Activated naive CD4-positive, alpha-beta T cell treated with anti-CD3 and anti-CD28 coated beads, Interleukin-2, amount 10 ng/mL, durations not matched to agents 7 days and 5 days (primary cell): ENCODE measurements at regions not wholly inside any gene's neighbourhood (a gene's known extent, or its start where the extent isn't known, plus 50 kb on each side); places are given as distances from the start of the nearest gene placed in this dataset.

Source experiments
- CTCF ChIA-PET: fragments of 350-600 bp; sonication (Branson Sonifier 250); formaldehyde crosslinking; loops from one replicate; lab custom pipeline; 2021; ENCODE audit warnings: antibody characterized with exemption; lab: Charles Lee
- DNase-seq: peaks from one replicate; pipeline ENCODE4 v3.0.0-alpha.2; 2020
- H3K27ac Mint-ChIP-seq: one replicate; pipeline ENCODE4 v1.8.0; 2021; ENCODE audit warnings: mild to moderate bottlenecking, moderate library complexity, mixed read lengths
- H3K27me3 Mint-ChIP-seq: one replicate; pipeline ENCODE4 v1.8.0; 2021; ENCODE audit warnings: mild to moderate bottlenecking, mixed read lengths
- H3K36me3 Mint-ChIP-seq: one replicate; pipeline ENCODE4 v1.8.0; 2021; ENCODE audit warnings: mixed read lengths
- H3K4me1 Mint-ChIP-seq: one replicate; pipeline ENCODE4 v1.8.0; 2021; ENCODE audit warnings: mixed read lengths
- H3K4me3 Mint-ChIP-seq: one replicate; pipeline ENCODE4 v1.8.0; 2021; ENCODE audit warnings: mild to moderate bottlenecking, moderate library complexity, mixed read lengths
- H3K9me3 Mint-ChIP-seq: one replicate; pipeline ENCODE4 v1.8.0; 2021; ENCODE audit warnings: mixed read lengths

- H3K4me1 Mint-ChIP-seq = no peaks in the 10 kb centered on the region
- no peaks in the 10 kb centered on the region for H3K27me3 Mint-ChIP-seq
- CTCF ChIA-PET = interaction anchor here (0.7 kb wide), 1 partner anchor 15 kb away, joined by 3 read pairs; no protein-coding TSS in a partner anchor
- no peaks in the 10 kb centered on the region for H3K9me3 Mint-ChIP-seq
- no peaks in the 10 kb centered on the region for H3K36me3 Mint-ChIP-seq
- no peak overlapping the region for H3K4me3 Mint-ChIP-seq
- DNase-seq = no peak
- H3K27ac Mint-ChIP-seq = no peak overlapping the region
These were observed 352.0 kb upstream of the C1orf87 start for GRCh38 chr1:60425528-60425927.

GRCh38 chr1:60423146-60423780 is 349.7 kb upstream of the C1orf87 start:
- CTCF ChIA-PET = no interaction called here
- H3K4me3 Mint-ChIP-seq = no peak overlapping the region
- no peaks in the 10 kb centered on the region for H3K27me3 Mint-ChIP-seq

GRCh38 chr1:60421965-60422364 is 348.4 kb upstream of the C1orf87 start:
- no peak for DNase-seq
- Mint-ChIP-seq H3K27ac (no peak overlapping the region), H3K27me3 (no peaks in the 10 kb centered on the region), H3K4me3 (no peak overlapping the region), H3K36me3 (no peaks in the 10 kb centered on the region), H3K4me1 (no peaks in the 10 kb centered on the region), H3K9me3 (no peaks in the 10 kb centered on the region)
- CTCF ChIA-PET = no interaction called here

More at GRCh38 chr1:60423146-60423780, 349.7 kb upstream of the C1orf87 start:
- Mint-ChIP-seq H3K4me1 (no peaks in the 10 kb centered on the region), H3K9me3 (no peaks in the 10 kb centered on the region), H3K36me3 (no peaks in the 10 kb centered on the region), H3K27ac (no peak overlapping the region)
- DNase-seq = no peak

GRCh38 chr1:60419023-60419422 is 345.5 kb upstream of the C1orf87 start:
- Mint-ChIP-seq H3K9me3 (no peaks in the 10 kb centered on the region), H3K36me3 (no peaks in the 10 kb centered on the region), H3K4me1 (no peaks in the 10 kb centered on the region), H3K27ac (no peak overlapping the region), H3K27me3 (no peaks in the 10 kb centered on the region), H3K4me3 (no peak overlapping the region)
- CTCF ChIA-PET = no interaction called here
- DNase-seq = no peak

- H3K27me3 Mint-ChIP-seq = no peaks in the 10 kb centered on the region
- no peak for DNase-seq
- CTCF ChIA-PET = no interaction called here
- no peak overlapping the region for H3K27ac Mint-ChIP-seq
- no peaks in the 10 kb centered on the region for H3K4me1 Mint-ChIP-seq
- no peaks in the 10 kb centered on the region for H3K9me3 Mint-ChIP-seq
- H3K4me3 Mint-ChIP-seq = no peak overlapping the region
- H3K36me3 Mint-ChIP-seq = no peaks in the 10 kb centered on the region
These were observed 342.1 kb upstream of the C1orf87 start for GRCh38 chr1:60415696-60416095.

GRCh38 chr1:60413091-60413490 is 339.5 kb upstream of the C1orf87 start:
- CTCF ChIA-PET = no interaction called here
- no peaks in the 10 kb centered on the region for H3K4me1 Mint-ChIP-seq
- no peaks in the 10 kb centered on the region for H3K36me3 Mint-ChIP-seq
- no peak for DNase-seq
- no peaks in the 10 kb centered on the region for H3K27me3 Mint-ChIP-seq
- H3K27ac Mint-ChIP-seq = no peak overlapping the region
- no peak overlapping the region for H3K4me3 Mint-ChIP-seq
- H3K9me3 Mint-ChIP-seq = no peaks in the 10 kb centered on the region

GRCh38 chr1:60411591-60411990 is 338.0 kb upstream of the C1orf87 start:
- H3K4me3 Mint-ChIP-seq = no peak overlapping the region

GRCh38 chr1:60402816-60403215 is 329.2 kb upstream of the C1orf87 start:
- no peak overlapping the region for H3K4me3 Mint-ChIP-seq
- H3K36me3 Mint-ChIP-seq = no peaks in the 10 kb centered on the region
- no peaks in the 10 kb centered on the region for H3K27me3 Mint-ChIP-seq
- CTCF ChIA-PET = no interaction called here
- no peak overlapping the region for H3K27ac Mint-ChIP-seq
- no peak for DNase-seq
- H3K4me1 Mint-ChIP-seq = no peaks in the 10 kb centered on the region
- H3K9me3 Mint-ChIP-seq = no peaks in the 10 kb centered on the region

More at GRCh38 chr1:60411591-60411990, 338.0 kb upstream of the C1orf87 start:
- Mint-ChIP-seq H3K27ac (no peak overlapping the region), H3K9me3 (no peaks in the 10 kb centered on the region), H3K36me3 (no peaks in the 10 kb centered on the region), H3K27me3 (no peaks in the 10 kb centered on the region), H3K4me1 (no peaks in the 10 kb centered on the region)
- CTCF ChIA-PET = no interaction called here
- DNase-seq = no peak

GRCh38 chr1:60402216-60402615 is 328.6 kb upstream of the C1orf87 start:
- H3K9me3 Mint-ChIP-seq = no peaks in the 10 kb centered on the region
- no peak overlapping the region for H3K27ac Mint-ChIP-seq
- H3K4me1 Mint-ChIP-seq = no peaks in the 10 kb centered on the region
- H3K27me3 Mint-ChIP-seq = no peaks in the 10 kb centered on the region
- CTCF ChIA-PET = no interaction called here
- no peaks in the 10 kb centered on the region for H3K36me3 Mint-ChIP-seq
- no peak overlapping the region for H3K4me3 Mint-ChIP-seq
- no peak for DNase-seq

- DNase-seq = no peak
- Mint-ChIP-seq H3K4me1 (no peaks in the 10 kb centered on the region), H3K36me3 (no peaks in the 10 kb centered on the region), H3K27me3 (no peaks in the 10 kb centered on the region), H3K4me3 (no peak overlapping the region), H3K9me3 (no peaks in the 10 kb centered on the region), H3K27ac (no peak overlapping the region)
- CTCF ChIA-PET = no interaction called here
These were observed 320.9 kb upstream of the C1orf87 start for GRCh38 chr1:60394436-60394835.

GRCh38 chr1:60390593-60391282 is 317.2 kb upstream of the C1orf87 start:
- no peak overlapping the region for H3K27ac Mint-ChIP-seq
- CTCF ChIA-PET = interaction anchor here (0.7 kb wide), 1 partner anchor 228 kb away, joined by 3 read pairs; no protein-coding TSS in a partner anchor
- no peak for DNase-seq
- H3K36me3 Mint-ChIP-seq = no peaks in the 10 kb centered on the region
- H3K9me3 Mint-ChIP-seq = no peaks in the 10 kb centered on the region
- no peaks in the 10 kb centered on the region for H3K27me3 Mint-ChIP-seq
- H3K4me3 Mint-ChIP-seq = no peak overlapping the region
- no peaks in the 10 kb centered on the region for H3K4me1 Mint-ChIP-seq

GRCh38 chr1:60388092-60388987 is 314.8 kb upstream of the C1orf87 start:
- no peak for DNase-seq
- Mint-ChIP-seq H3K4me1 (no peaks in the 10 kb centered on the region), H3K9me3 (no peaks in the 10 kb centered on the region), H3K27me3 (no peaks in the 10 kb centered on the region), H3K27ac (no peak overlapping the region), H3K36me3 (no peaks in the 10 kb centered on the region), H3K4me3 (no peak overlapping the region)
- CTCF ChIA-PET = no interaction called here

GRCh38 chr1:60387175-60387574 is 313.6 kb upstream of the C1orf87 start:
- no peak overlapping the region for H3K4me3 Mint-ChIP-seq
- H3K27me3 Mint-ChIP-seq = no peaks in the 10 kb centered on the region
- H3K4me1 Mint-ChIP-seq = no peaks in the 10 kb centered on the region
- no peak overlapping the region for H3K27ac Mint-ChIP-seq
- no peaks in the 10 kb centered on the region for H3K36me3 Mint-ChIP-seq
- H3K9me3 Mint-ChIP-seq = peaks cover 2% of the 10 kb centered on the region
- CTCF ChIA-PET = no interaction called here
- DNase-seq = no peak

- no peaks in the 10 kb centered on the region for H3K4me1 Mint-ChIP-seq
- CTCF ChIA-PET = no interaction called here
- DNase-seq = no peak
- no peaks in the 10 kb centered on the region for H3K27me3 Mint-ChIP-seq
- H3K4me3 Mint-ChIP-seq = no peak overlapping the region
- no peak overlapping the region for H3K27ac Mint-ChIP-seq
- no peaks in the 10 kb centered on the region for H3K36me3 Mint-ChIP-seq
- H3K9me3 Mint-ChIP-seq = peaks cover 2% of the 10 kb centered on the region
These were observed 312.7 kb upstream of the C1orf87 start for GRCh38 chr1:60386249-60386648.
